ENCODE measurements at regions not wholly inside any gene's neighbourhood (a gene's known extent, or its start where the extent isn't known, plus 50 kb on each side); places are given as distances from the start of the nearest gene placed in this dataset.

- TF ChIP-seq, protein P1, sequence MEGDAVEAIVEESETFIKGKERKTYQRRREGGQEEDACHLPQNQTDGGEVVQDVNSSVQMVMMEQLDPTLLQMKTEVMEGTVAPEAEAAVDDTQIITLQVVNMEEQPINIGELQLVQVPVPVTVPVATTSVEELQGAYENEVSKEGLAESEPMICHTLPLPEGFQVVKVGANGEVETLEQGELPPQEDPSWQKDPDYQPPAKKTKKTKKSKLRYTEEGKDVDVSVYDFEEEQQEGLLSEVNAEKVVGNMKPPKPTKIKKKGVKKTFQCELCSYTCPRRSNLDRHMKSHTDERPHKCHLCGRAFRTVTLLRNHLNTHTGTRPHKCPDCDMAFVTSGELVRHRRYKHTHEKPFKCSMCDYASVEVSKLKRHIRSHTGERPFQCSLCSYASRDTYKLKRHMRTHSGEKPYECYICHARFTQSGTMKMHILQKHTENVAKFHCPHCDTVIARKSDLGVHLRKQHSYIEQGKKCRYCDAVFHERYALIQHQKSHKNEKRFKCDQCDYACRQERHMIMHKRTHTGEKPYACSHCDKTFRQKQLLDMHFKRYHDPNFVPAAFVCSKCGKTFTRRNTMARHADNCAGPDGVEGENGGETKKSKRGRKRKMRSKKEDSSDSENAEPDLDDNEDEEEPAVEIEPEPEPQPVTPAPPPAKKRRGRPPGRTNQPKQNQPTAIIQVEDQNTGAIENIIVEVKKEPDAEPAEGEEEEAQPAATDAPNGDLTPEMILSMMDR (IDR thresholded peaks at IDR 0.05; ENCODE audit: insufficient read depth, low read depth, low read length): no peak
- H3K4me3 ChIP-seq (ENCODE audit: low read depth, low read length): no peak overlapping the region
- DNase-seq (ENCODE audit: low read depth): no peak
Observed at GRCh38 chrX:147832707-147833348, 78.9 kb upstream of the FMR1 start.

- no peak overlapping the region for H3K4me3 ChIP-seq (ENCODE audit: low read depth, low read length)
- DNase-seq (ENCODE audit: low read depth): peak; percentile 0
- TF ChIP-seq, protein P1 (IDR thresholded peaks at IDR 0.05; ENCODE audit: insufficient read depth, low read depth, low read length): peak; percentile 15
Observed at GRCh38 chrX:147838465-147839131, 73.1 kb upstream of the FMR1 start.

DNA sequence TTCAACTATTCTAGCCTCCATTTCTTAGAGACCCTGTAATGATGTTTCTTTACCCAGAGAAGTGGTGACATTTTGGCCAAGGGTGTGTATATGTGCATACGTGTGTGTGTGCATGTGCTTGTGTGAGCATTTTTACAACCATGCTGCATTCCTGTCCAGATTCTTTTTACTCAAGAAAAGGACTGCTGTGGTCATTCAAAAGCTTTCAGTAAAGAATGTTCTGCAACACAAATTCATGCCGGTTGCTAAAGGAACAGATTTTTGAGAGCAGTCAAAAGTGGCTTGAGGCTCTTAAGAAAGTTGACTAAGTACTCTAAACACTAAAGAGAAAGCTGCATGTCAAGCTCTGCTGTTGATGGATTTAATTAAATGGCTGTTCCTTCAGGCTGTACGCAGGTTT, 65.0 kb upstream of the FMR1 start:
- TF ChIP-seq, protein P1 (IDR thresholded peaks at IDR 0.05; ENCODE audit: insufficient read depth, low read depth, low read length): no peak
- DNase-seq (ENCODE audit: low read depth): no peak

GRCh38 chrX:147847999-147848398, 63.7 kb upstream of the FMR1 start:
- H3K4me3 ChIP-seq (ENCODE audit: low read depth, low read length): no peak overlapping the region
- DNase-seq (ENCODE audit: low read depth): no peak
- TF ChIP-seq, protein P1 (IDR thresholded peaks at IDR 0.05; ENCODE audit: insufficient read depth, low read depth, low read length): no peak

More for the DNA sequence above, 65.0 kb upstream of the FMR1 start:
- H3K4me3 ChIP-seq (ENCODE audit: low read depth, low read length): no peak overlapping the region

- DNase-seq (ENCODE audit: low read depth): no peak
- no peak overlapping the region for H3K4me3 ChIP-seq (ENCODE audit: low read depth, low read length)
- TF ChIP-seq, protein P1 (IDR thresholded peaks at IDR 0.05; ENCODE audit: insufficient read depth, low read depth, low read length): no peak
Observed at GRCh38 chrX:147848543-147849443, 62.9 kb upstream of the FMR1 start.

GRCh38 chrX:147850875-147851274, 60.8 kb upstream of the FMR1 start:
- TF ChIP-seq, protein P1 (IDR thresholded peaks at IDR 0.05; ENCODE audit: insufficient read depth, low read depth, low read length): no peak
- DNase-seq (ENCODE audit: low read depth): no peak
- H3K4me3 ChIP-seq (ENCODE audit: low read depth, low read length): no peak overlapping the region

All from fibroblast of villous mesenchyme (primary cell).